Epithelial cell of proximal tubule (primary cell): ENCODE measurements at regions not wholly inside any gene's neighbourhood (a gene's known extent, or its start where the extent isn't known, plus 50 kb on each side); places are given as distances from the start of the nearest gene placed in this dataset.

Experiments used
- DNase-seq: peaks from one replicate; pipeline ENCODE4 v3.0.0-alpha.2; 2011; ENCODE audit warnings: low read depth
- H3K4me3 ChIP-seq: 2 replicates; pipeline ENCODE4 v1.5.1; 2011; ENCODE audit warnings: low read depth, mild to moderate bottlenecking, low read length
- TF ChIP-seq, protein P1 (sequence below): conservative IDR thresholded peaks from 2 replicates; pipeline ENCODE4 v1.5.1; 2012; ENCODE audit warnings: low read depth, mild to moderate bottlenecking, low read length

DNA sequence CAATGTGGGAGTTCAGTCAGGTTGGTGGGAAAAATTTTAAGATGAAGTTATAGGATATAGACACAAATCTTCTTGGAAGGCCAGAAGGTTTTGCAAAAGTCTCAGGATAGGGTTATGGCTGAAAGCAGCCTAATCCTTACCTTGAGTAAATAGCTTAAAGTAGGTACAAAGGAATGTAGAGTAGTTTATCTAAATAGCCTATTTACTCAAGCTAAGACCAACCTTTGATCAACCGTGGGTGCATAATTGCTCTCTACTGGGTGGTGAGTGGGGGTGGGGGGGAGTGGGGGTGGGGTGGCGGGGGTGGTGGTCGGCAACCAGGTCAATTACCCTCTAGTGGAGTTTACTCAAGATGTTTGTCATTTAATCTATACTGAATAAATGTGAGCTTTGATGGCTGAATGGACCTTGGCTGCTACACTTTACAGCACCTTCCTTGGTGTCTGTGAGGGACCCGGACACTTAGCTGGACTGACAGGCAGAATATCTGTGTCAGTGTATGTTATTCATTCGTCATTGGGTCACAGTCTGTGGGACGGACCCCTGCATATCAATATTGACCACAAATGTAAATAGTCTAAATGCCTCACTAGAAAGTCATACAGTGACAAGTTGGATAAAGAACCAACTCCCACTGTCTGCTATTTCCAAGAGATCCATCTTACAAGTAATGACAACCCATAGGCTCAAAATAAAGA, 545.7 kb upstream of the PABPC4L start:
- no peak overlapping the region for H3K4me3 ChIP-seq
- no peak for DNase-seq
- TF ChIP-seq, protein P1, sequence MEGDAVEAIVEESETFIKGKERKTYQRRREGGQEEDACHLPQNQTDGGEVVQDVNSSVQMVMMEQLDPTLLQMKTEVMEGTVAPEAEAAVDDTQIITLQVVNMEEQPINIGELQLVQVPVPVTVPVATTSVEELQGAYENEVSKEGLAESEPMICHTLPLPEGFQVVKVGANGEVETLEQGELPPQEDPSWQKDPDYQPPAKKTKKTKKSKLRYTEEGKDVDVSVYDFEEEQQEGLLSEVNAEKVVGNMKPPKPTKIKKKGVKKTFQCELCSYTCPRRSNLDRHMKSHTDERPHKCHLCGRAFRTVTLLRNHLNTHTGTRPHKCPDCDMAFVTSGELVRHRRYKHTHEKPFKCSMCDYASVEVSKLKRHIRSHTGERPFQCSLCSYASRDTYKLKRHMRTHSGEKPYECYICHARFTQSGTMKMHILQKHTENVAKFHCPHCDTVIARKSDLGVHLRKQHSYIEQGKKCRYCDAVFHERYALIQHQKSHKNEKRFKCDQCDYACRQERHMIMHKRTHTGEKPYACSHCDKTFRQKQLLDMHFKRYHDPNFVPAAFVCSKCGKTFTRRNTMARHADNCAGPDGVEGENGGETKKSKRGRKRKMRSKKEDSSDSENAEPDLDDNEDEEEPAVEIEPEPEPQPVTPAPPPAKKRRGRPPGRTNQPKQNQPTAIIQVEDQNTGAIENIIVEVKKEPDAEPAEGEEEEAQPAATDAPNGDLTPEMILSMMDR = no peak

DNA sequence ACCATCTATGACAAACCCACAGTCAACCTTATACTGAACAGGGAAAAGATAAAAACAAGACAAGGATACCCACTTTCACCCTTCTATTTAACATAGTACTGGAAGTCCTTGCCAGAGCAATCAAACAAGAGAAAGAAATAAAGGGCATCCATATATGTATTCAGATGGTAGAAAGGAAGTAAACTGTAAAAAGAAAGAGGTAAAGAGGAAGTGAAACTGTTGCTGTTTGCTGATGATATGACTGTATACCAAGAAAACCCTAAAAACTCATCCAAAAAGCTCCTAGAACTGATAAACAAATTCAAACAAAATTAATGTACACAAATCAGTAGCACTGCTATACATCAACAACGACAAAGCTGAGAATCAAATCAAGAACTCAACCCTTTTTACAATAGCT, 538.7 kb upstream of the PABPC4L start:
- no peak overlapping the region for H3K4me3 ChIP-seq
- DNase-seq = no peak
- TF ChIP-seq, protein P1 = no peak

DNA sequence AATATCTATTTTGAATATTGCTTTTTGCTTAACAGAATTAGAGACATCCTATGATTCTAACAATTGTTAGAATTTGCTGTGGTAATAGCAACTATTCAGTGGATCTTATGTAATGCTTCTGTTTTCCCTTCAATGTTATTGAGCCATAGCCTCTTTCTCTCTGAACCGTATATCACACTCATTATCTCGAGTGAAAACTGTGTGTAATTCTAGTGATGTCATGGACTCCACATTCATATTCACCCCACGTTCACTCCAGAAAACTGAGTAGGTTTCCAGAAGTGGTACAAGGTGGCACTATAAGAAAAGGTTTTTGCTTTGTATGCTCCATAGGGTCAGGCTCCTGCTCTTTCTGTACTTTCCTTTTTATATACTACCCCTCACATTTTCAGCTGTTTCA, 534.3 kb upstream of the PABPC4L start:
- no peak overlapping the region for H3K4me3 ChIP-seq
- no peak for DNase-seq
- TF ChIP-seq, protein P1 = no peak

DNA sequence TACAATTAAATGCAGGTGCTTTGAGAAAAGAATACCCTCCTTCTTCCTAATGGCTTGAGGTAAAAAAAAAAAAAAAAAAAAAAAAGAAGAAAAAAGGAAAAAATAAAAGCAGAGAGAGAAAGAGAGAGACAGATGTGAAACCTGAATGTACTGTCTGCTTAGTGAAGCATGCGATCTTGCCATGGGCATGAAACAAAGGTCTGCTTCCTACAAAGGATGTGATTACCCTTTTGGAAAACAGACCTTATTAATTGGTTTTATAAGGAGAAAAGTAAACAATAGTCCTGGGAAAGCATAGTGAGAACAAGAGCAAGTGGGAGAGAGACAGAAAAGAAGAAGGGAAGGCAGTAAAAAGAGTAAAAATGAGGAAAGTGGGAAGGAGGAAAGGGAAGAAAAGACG, 526.1 kb upstream of the PABPC4L start:
- TF ChIP-seq, protein P1 = no peak
- no peak overlapping the region for H3K4me3 ChIP-seq
- DNase-seq = no peak

DNA sequence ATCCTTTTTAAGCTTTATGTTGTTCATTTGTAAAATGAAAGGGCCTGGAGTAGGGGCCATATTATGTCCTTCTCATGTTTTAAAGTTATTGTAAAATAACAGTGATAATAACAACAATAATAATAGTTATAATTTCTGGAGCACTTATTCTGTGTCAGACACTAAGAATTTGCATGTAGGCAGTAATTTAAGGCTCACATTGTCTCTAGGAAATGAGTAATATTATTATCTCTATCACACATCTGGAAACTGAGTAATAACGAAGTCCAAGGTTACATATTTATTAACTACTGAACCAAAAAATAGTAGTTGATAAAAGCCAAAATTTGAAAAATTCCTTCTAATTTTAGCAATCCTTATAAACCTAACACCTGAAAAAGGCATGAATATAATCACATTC, 520.7 kb upstream of the PABPC4L start:
- no peak overlapping the region for H3K4me3 ChIP-seq
- DNase-seq = no peak
- TF ChIP-seq, protein P1 = no peak

DNA sequence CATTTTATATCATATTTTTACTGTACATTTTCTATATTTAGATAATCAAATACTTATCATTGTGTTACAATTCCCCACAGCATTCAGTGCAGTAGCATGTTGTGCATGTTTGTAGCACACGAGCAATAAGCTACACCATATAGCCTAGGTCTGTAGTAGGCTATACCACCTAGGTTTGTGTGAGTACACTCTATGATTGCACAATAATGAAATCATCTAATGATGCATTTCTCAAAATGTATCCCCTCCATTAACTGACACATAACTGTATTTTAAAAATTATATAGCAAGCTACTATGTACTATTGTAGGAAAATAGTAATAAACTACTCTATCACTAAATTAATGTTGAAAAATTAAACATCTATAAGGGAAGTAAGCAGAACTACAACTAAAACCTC, 518.4 kb upstream of the PABPC4L start:
- no peak for DNase-seq
- H3K4me3 ChIP-seq = no peak overlapping the region
- TF ChIP-seq, protein P1 = no peak

DNA sequence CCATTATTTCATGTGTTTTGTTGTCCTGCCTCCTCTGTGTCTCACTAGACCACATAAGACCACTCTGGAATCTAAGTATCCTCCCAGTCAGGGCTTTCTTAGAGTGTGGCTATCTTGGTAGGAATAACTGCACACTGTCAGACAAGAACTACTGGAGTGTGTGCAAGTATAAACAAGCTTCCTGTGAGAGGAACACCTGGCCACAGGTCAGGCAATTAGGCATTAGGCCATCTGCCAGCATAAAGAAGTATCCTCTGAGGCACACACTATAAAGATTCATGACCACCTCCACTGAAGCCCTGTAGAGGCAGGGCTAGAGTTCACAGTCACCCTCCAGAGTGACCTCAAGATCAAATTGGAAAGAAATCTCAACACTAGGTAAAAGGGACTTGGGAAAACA, 507.0 kb upstream of the PABPC4L start:
- DNase-seq = no peak
- no peak overlapping the region for H3K4me3 ChIP-seq
- TF ChIP-seq, protein P1 = no peak
